Cardiac fibroblast (primary cell): ENCODE measurements at regions not wholly inside any gene's neighbourhood (a gene's known extent, or its start where the extent isn't known, plus 50 kb on each side); places are given as distances from the start of the nearest gene placed in this dataset.

Source experiments
- DNase-seq, 2 donors: peaks; one replicate each; pipeline versions ENCODE4 v3.0.0 to v3.0.0-alpha.2; 2010; ENCODE audit warnings: low read depth in 2 of 2
- H3K4me3 ChIP-seq, 2 donors: replicated peaks in 1 of 2; 1 replicate in 1 of 2; 2 replicates in 1 of 2; pipeline ENCODE4 v1.5.1; 2011; ENCODE audit warnings: low read depth in 2 of 2, low read length in 2 of 2, mild to moderate bottlenecking in 2 of 2, moderate library complexity in 1 of 2
- TF ChIP-seq, protein P1 (sequence below): IDR thresholded peaks from one replicate; pipeline ENCODE4 v1.5.1; 2011; ENCODE audit warnings: low read depth, mild to moderate bottlenecking, low read length, inconsistent platforms

DNA sequence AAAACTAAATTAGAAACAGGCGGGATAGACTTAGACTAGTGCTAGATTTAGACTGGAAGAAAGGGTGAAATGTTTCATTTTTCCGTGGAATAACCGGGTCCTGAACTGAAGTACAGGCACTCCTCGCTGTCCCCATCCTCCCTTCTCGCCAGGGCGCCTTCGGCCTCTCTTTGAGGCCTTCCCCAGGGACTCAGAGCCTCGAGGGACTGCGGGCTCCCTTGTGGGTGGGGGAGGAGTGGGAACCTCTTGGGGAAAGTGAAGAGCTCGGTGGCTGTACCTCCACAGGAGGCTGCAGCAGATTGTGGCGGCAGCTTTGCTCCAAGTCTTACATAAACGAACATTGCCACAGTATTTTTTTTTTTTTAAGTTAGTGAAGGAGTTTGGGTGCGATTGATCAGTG lies 1988.8 kb upstream of the FLRT2 start:
- DNase-seq = no peak
- TF ChIP-seq, protein P1, sequence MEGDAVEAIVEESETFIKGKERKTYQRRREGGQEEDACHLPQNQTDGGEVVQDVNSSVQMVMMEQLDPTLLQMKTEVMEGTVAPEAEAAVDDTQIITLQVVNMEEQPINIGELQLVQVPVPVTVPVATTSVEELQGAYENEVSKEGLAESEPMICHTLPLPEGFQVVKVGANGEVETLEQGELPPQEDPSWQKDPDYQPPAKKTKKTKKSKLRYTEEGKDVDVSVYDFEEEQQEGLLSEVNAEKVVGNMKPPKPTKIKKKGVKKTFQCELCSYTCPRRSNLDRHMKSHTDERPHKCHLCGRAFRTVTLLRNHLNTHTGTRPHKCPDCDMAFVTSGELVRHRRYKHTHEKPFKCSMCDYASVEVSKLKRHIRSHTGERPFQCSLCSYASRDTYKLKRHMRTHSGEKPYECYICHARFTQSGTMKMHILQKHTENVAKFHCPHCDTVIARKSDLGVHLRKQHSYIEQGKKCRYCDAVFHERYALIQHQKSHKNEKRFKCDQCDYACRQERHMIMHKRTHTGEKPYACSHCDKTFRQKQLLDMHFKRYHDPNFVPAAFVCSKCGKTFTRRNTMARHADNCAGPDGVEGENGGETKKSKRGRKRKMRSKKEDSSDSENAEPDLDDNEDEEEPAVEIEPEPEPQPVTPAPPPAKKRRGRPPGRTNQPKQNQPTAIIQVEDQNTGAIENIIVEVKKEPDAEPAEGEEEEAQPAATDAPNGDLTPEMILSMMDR = no peak
- no peak overlapping the region for H3K4me3 ChIP-seq

DNA sequence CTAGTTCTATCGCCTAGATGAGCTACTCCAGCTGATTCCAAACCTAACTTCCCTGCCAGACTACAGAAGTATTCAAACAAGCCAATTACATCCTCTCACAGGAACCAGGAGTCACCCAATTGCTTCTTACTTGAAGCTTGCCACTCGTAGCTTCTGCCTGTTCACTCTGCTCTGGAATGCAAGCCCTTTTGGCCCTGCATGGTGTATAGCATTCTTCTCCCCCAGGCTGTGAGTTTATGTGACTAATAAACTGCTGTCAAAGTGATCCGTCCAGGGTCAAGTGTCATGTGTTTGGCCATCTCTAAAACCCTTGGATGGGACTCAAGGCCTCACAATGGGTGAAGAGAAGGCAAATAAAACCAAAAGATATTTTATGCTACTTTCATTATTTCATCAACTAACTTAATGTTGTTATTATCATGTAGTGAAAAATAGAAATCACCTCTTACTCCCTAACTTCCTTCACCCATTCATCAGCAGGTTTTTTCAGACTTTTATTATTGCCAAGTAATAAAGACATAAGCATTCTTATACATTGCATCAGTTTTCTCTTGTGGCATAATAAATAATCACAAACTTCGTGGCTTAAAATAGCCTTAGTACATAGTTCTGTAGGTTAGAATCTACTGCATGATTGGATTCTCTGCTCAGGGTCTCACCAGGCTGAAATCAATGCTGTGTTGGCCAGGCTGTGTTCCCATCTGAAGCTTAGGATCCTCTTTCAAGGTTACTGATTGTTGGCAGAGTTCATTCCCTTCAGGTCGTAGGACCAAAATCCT lies 1981.7 kb upstream of the FLRT2 start:
- TF ChIP-seq, protein P1 = no peak
- no peak overlapping the region for H3K4me3 ChIP-seq
- peak in 1 of 2 donors; percentile 3 for DNase-seq

DNA sequence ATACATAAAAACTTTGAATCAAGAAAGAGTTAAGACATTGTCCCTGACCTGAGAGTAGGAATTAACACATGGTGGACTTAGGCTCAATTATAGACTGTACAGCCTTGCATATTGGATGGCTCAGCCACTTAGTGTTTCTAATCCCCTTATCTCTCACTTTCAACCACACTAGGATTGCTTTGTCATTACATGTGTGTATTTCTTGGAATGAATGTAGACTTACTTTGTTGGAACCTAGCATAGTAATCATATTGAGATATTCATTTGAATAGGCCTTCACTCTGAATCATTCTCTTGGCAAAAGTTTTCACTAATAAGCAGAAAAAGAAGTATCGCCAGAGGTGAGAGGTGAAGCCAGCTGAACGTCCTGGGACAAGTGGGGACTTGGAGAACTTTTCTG lies 1973.9 kb upstream of the FLRT2 start:
- H3K4me3 ChIP-seq = no peak overlapping the region
- peak in 1 of 2 donors; percentile 5 for DNase-seq
- TF ChIP-seq, protein P1 = no peak

DNA sequence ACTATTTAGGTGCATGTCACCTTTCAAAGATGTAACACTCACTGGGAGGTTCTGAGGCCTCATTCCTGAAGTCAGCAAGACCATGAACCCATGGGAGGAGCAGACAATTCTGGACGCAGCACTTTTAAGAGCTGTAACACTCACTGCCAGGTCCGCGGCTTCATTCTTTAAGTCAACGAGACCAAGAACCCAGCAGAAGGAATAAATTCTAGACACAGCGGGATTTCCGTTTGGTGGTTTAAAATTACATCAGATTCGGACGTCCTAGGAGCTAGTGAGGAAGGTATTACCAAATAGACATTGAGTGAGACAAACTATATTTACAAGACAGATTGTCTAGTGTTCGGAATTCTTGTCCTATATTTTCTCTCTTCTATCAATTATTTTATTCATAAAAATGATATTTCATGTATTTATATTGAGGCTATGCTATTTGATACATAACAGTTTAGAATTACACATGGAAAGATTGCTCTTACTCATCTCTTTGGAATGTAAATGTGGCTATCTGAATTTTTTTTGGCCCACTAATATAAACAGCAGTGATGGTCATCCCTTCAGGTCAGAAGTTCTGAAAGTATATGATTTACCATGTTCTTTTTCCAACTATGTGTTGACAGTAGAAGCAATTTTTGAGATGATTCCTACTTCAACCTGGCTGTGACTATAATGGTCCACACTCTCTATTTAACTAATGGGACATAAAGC lies 1973.0 kb upstream of the FLRT2 start:
- DNase-seq = peak; percentile 7 to 18
- no peak overlapping the region for H3K4me3 ChIP-seq
- TF ChIP-seq, protein P1 = no peak

DNA sequence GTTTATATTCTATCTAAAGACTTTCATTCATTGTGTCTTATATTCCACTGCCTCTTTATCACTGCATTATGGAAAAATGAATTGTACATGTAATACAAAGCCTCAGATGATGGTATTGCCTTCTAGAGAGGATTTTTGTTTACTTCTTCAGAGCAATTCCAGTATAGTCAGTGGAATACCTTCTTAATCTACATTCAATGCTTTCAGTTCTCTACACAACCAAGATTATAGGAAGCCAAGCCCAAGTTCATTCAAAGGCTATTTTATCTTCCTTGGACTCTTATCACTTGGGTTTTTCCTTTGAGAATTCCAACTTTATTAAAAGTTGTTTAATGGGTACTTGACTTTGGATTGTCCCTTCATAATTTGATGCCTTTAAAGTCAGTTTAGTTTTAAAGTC lies 1971.0 kb upstream of the FLRT2 start:
- no peak for DNase-seq
- H3K4me3 ChIP-seq = no peak overlapping the region
- TF ChIP-seq, protein P1 = no peak

DNA sequence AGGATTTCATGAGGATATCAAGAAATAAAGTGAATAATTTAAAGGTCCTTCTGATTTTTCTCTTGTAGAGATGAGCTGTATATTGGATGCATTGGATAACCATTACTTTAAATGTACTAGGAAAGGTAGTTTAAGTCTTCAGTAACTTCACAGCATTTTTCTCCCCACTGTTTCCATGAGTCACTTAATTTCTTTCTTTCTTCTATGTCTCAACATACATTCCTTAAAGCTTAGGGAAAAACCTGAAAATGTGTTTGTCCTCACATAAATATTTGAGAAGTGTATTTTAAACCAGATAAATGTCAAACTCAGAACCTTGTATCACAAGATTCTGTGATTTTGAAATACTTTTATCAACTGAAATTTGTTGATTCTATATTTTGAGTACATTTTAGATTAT lies 1970.2 kb upstream of the FLRT2 start:
- TF ChIP-seq, protein P1 = no peak
- DNase-seq = peak in 1 of 2 donors; percentile 5
- H3K4me3 ChIP-seq = no peak overlapping the region
